Brain microvascular endothelial cell (primary cell): ENCODE measurements at regions not wholly inside any gene's neighbourhood (a gene's known extent, or its start where the extent isn't known, plus 50 kb on each side); places are given as distances from the start of the nearest gene placed in this dataset.

Source experiments
- DNase-seq: peaks from one replicate; pipeline ENCODE4 v3.0.0-alpha.2; 2020
- H3K27ac ChIP-seq: fragments of 250-450 bp; sonication (Bioruptor Pico); 2 replicates; pipeline ENCODE4 v1.5.1; 2020; ENCODE audit warnings: mild to moderate bottlenecking, moderate library complexity
- H3K27me3 ChIP-seq: fragments of 250-450 bp; sonication (Bioruptor Pico); replicated peaks from 2 replicates; pipeline ENCODE4 v1.5.1; 2020; ENCODE audit warnings: mild to moderate bottlenecking
- H3K36me3 ChIP-seq: fragments of 250-450 bp; sonication (Bioruptor Pico); replicated peaks from 2 replicates; pipeline ENCODE4 v1.5.1; 2020; ENCODE audit warnings: mild to moderate bottlenecking
- H3K4me3 ChIP-seq: 2 replicates; pipeline ENCODE4 v1.5.1; 2011; ENCODE audit warnings: low read depth, mild to moderate bottlenecking, control low read depth, low read length, moderate library complexity
- CTCF ChIP-seq: IDR thresholded peaks from 2 replicates; pipeline ENCODE4 v1.5.1; 2011; ENCODE audit warnings: low read depth, mild to moderate bottlenecking, moderate library complexity, low read length, control low read depth, inconsistent platforms; ENCODE audit errors: missing control alignments
- in situ Hi-C: cut with HindIII; loops from 2 replicates; pipeline ENCODE4 v1.10.0; 2017; ENCODE audit warnings: low sequenced_read_pairs, low pct_ligation_motif_present

- Histone ChIP-seq H3K36me3 (no peaks in the 10 kb centered on the region), H3K27me3 (no peaks in the 10 kb centered on the region), H3K27ac (no peak overlapping the region), H3K4me3 (no peak overlapping the region)
- TF ChIP-seq CTCF: no peak
- DNase-seq: no peak
- in situ Hi-C loops: loop anchor here (10.0 kb wide), 1 partner anchor 95 kb away; the partner anchor contains the start of gene SDC1
Measured at GRCh38 chr2:20130160-20130560, 78.7 kb upstream of the LAPTM4A start.

- Histone ChIP-seq H3K4me3 (no peak overlapping the region), H3K27me3 (no peaks in the 10 kb centered on the region), H3K27ac (no peak overlapping the region), H3K36me3 (no peaks in the 10 kb centered on the region)
- TF ChIP-seq CTCF: no peak
- DNase-seq: no peak
- in situ Hi-C loops: loop anchor here (10.0 kb wide), 1 partner anchor 95 kb away; the partner anchor contains the start of gene SDC1
Measured at GRCh38 chr2:20129331-20130159, 78.1 kb upstream of the LAPTM4A start.

GRCh38 chr2:20128506-20129330, 77.3 kb upstream of the LAPTM4A start:
- DNase-seq: no peak
- H3K27me3 ChIP-seq: no peaks in the 10 kb centered on the region
- in situ Hi-C loops: no loop called here
- TF ChIP-seq CTCF: no peak
- no peak overlapping the region for H3K4me3 ChIP-seq
- H3K36me3 ChIP-seq: no peaks in the 10 kb centered on the region
- no peak overlapping the region for H3K27ac ChIP-seq

GRCh38 chr2:20126469-20126868, 75.0 kb upstream of the LAPTM4A start:
- no peaks in the 10 kb centered on the region for H3K36me3 ChIP-seq
- DNase-seq: no peak
- H3K27me3 ChIP-seq: no peaks in the 10 kb centered on the region
- no peak overlapping the region for H3K4me3 ChIP-seq
- TF ChIP-seq CTCF: no peak
- in situ Hi-C loops: no loop called here
- no peak overlapping the region for H3K27ac ChIP-seq

GRCh38 chr2:20126040-20126439, 74.6 kb upstream of the LAPTM4A start:
- Histone ChIP-seq H3K4me3 (no peak overlapping the region), H3K27me3 (no peaks in the 10 kb centered on the region), H3K36me3 (no peaks in the 10 kb centered on the region), H3K27ac (no peak overlapping the region)
- TF ChIP-seq CTCF: no peak
- no peak for DNase-seq
- in situ Hi-C loops: no loop called here
